Limb (tissue), 2 donors: ENCODE measurements at regions not wholly inside any gene's neighbourhood (a gene's known extent, or its start where the extent isn't known, plus 50 kb on each side); places are given as distances from the start of the nearest gene placed in this dataset.
A peak's percentile ranks its signal among the peaks of the same experiment; 100 is the strongest.

Source experiments
- DNase-seq, 2 donors: peaks; one replicate each; pipeline ENCODE4 v3.0.0-alpha.2; 2016; ENCODE audit errors: extremely low spot score in 2 of 2

DNA sequence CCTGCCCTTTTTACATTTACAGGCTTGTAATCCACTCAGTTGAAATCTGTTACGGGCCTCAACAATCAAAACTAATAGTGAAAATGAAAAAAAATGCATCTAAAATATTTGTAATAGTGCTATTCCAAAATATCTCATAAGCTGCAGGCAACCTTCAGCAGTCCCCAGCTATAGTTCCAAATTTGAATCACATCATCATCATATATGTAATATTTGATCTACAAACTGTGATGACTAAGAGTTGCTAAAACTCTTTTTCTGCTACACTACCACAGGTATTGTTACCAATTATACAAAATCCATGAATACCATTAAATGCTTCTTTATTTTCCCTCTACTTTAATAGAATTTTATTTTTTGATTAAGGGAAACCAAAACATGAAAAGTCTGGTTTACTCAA is 121.4 kb upstream of the RFC3 start:
- no peak for DNase-seq

DNA sequence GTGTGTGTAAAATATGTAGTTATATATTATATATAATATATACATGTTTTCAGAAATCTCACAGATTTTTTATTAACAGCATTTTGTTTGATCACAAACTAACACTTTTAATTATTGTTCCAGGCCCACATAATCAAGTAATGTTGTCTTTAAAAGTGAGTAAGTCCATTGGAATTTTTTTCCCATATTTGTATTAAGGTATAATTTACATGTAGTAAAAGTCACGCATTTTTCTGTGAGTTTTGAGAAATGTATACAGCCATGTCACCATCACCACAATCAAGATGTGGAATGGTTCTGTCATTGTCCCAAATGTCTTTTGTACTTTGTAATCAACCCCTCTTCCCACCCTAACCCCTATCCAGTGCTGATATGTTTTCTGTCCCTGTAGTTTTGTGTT is 120.0 kb upstream of the RFC3 start:
- no peak for DNase-seq

DNA sequence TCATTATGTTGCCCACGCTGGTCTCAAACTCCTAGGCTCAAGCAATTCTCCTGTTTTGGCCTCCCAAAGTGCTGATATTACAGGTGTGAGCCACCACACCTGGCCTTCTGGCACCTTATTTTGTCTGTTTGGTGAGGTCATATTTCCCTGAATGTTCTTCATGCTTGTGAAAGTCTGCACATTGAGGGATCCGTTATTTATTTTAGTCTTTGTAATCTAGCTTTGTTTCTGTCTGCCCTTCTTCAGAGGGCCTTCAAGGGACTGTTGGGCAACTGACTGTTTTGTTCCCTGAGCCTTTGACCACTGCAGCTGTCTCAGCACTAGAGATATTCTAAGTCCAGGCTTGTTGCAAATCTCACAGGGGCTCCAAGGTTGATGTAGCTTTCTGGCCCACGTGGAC is 110.5 kb upstream of the RFC3 start:
- no peak for DNase-seq

DNA sequence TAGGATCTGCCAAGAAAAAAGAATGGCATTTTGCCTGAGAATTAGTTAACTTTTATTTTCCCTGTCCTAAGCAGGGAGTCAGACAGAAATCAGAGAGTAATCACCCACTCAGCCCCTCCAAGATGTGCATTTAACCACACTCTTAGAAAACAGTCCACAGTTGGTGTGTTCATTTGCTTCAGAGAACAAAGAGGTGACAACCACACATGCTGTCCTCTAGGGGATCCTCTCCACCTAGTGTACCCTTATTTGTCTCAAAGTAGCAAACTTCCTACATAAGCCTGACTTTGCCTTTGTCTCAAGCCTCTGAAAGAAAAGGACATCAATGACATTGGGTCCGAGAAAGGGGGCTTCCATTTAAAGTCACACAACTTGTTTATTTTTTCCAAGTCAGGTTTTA is 107.0 kb upstream of the RFC3 start:
- no peak for DNase-seq

- no peak for DNase-seq
These were observed 106.5 kb upstream of the RFC3 start for GRCh38 chr13:33711436-33711835.

- no peak for DNase-seq
These were observed 100.2 kb upstream of the RFC3 start for GRCh38 chr13:33717775-33718174.

DNA sequence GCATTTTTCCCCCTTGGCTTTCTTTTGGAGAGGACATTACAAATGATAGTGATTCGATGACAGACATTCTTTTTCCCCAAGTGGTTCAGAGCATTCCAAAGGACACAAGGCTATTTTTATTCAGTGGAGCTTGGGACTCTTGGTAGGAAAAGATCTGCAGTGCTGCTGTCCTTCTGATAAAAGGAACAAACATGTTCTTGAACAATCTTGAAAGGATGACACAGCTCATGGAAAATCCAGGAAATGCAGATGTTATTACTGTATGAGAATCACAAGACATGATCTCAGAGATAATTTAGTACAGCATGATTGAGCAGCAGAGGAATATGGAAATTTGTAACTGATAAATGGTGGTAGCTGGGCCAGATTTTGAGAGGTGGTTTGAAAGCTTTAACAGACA is 96.2 kb upstream of the RFC3 start:
- DNase-seq, result no peak

DNA sequence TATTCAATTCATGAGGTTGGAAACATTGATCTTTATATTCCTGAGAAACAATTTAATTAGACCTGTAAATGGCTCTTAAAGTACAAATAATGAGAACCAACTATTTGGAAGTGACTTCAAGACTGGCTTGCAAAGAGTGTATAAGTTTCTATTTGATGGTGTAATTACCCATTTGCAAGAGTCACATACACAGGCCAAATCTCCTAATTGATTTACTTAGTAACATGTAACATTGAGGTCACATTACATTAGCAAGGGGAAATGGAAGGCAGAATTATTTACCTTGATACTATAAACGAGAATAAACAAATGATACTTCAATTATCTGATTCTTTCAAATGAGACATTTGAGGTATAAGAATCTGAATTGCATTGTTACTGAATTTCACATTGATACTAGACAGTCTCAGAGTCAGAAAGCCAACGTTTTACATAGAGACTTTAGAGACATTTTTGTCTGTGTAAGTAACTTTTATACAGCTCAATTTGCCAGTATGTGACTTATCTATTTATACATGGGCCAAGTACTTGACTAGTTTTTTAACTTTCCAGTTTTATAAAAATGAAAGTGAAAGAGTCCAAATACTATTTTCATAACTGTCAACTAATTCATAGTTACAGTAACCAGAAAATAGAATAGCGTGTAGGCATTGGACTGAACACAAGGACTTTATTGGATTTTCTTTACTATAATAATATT is 95.6 kb upstream of the RFC3 start:
- peak in 1 of 2 donors; percentile 35 for DNase-seq

- no peak for DNase-seq
These were observed 94.6 kb upstream of the RFC3 start for GRCh38 chr13:33723365-33723764.

- DNase-seq, result peak; percentile 77 to 91
These were observed 94.0 kb upstream of the RFC3 start for GRCh38 chr13:33723772-33724435.

DNA sequence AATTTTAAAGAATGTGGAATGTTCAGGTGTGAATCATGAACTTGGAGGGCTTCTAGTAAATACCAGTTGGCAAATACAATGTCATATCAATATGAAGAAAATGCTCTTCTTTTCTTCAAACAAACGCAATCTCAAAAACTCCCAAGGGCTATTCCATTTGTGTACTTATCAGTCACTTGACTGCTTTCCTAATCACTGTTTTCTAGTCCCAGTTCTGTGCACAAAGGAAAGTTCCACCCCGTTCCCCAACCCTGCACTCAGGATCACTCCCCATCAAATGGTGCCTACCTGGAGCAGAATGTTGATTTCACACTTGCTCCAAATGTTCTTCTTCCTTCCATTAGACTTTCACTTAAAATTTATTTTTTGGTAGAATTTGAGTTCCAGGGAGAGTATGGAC is 92.6 kb upstream of the RFC3 start:
- no peak for DNase-seq

DNA sequence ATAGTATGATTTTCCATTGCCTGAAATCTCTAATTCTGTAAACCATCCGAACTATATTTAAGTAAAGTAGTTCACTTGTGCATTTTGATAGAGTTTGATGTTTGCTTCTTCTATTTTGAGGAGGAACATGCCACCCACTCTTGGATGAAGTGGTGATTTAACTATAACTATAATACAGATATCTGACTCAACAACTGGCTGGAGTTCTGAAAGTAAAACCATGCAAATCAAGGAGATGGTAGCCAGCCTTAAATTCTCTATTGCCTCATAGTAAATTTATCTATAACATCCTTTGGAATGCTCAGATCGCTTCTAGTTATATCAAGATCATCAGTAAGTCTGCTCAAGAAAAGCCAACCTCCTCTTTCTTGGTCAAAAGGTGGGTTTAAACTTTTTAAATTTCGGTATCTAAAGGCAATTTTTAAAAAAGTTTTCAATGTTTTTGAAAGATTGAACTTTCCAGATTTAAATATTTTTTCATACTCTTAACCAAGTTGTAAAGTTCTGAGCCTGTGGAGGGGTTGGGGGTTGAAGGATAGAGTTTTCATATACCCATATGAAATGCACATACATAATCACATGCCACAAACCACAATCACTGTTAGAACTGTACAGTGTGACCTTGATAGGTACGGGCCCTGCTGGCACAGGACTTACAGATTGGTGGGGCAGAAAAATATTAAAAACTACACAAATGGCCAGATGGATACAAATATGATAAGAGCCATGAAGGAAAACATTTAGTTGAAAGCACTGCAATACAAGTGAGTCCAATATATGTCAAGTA is 90.5 kb upstream of the RFC3 start:
- DNase-seq, result no peak

DNA sequence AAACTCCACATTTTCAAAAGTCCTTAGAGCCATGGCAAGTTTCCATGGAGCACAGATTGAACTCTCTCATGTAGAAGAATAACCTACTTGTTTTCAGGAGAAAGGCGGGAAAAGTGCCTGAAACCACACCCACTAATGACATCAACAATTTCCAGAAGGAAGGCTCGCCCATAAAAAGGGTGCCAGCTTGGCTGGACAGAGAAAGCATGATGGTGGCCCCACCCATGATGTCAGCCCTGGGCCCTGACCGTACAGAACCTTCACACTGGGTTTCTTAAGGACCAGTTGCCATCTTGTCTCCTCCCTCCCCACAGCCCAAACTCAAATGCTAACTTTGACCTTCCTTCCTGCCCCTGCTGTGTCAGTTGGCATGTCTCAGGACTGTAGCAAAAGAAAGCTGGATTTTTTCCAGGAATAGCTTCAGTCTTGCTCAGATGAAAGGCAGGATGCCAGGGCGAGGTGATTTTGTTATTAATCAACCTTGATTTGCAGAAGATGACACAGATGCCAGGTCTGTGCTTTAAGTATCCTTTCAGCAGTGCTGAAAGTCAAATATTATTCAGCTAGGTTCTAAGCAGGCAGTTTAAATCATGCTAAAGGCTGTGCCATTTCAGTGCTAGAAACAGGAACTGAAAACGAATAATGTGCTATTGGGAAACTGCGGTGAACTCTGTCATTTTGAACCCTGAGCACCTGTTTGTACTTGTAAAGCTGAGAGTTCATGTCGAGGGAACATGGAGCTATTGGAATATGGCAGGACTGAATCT is 89.5 kb upstream of the RFC3 start:
- DNase-seq, result peak in 1 of 2 donors; percentile 52

GRCh38 chr13:33730147-33730546 is 87.8 kb upstream of the RFC3 start:
- no peak for DNase-seq

GRCh38 chr13:33730619-33731018 is 87.3 kb upstream of the RFC3 start:
- no peak for DNase-seq

DNA sequence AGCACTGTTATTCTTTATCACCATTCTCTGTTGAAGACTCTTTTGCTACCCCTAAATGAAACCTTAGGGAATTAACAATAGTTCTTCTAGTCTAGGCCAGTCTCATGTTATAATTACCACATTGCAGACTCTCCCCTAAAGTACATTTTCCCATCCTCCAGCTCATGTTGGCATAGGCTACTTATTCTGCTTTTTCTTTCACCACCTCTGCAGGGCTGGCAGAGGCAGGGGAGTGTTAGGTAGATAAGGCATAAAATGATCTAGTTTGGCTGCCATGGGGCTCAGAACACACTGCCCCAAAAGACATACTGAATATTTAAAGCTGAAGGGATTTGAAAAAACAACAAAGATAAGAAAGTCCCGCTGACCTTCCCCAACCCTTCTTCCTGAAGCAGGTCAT is 82.7 kb upstream of the RFC3 start:
- no peak for DNase-seq

DNA sequence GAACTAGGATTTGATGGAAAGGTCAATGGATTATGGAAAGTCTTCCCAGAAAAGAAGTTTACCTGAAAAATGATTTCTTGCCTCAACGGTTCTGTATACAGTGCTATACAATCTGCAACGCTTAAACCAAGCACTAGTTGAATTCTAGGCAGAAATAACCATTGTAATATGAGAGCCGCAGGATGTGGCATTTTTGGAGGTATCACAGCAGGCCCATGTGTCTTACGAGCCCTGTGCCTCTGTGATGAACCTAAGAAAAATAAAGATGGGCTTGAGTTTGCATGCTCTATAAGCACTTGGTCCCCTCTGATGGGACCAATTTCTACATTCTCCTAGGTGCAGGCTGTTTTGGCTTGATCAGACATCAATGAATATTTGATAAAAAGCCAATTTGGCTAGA is 78.7 kb upstream of the RFC3 start:
- no peak for DNase-seq

DNA sequence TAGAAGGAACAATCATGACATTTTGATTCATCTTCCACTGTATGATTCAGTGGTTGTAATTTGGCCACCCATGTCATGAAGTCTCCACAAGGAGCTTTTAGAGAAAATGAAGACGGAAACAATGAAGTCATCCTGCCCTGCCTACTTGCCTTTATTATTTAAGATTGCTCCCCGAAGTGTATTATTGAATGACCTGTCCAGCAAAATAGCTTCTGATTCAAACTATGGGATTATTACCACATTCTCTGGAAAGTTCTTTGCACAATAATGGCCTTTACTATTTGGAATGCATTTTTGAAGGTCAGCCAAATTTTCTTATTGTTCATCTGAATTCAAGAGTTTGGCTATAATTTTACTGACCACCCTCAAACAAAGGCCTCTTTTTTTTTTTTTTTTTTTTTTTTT is 77.8 kb upstream of the RFC3 start:
- DNase-seq, result peak in 1 of 2 donors; percentile 38

DNA sequence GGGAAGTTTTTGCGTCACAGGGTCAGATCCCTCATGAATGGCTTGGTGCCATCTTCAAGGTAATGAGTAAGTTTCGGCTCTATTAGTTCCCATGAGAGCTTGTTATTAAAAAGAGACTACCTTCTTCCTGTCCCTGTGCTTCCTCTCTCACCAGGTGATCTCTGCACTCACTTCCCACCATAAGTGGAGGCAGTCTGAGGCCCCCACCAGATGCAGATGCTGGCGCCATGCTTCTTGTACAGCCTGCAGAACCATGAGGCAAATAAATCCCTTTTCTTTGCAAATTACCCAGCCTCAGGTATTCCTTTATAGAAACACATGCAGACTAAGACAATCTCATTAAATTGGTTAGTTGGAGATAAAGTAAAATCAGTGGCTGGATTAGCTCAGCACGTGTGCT is 75.6 kb upstream of the RFC3 start:
- no peak for DNase-seq

DNA sequence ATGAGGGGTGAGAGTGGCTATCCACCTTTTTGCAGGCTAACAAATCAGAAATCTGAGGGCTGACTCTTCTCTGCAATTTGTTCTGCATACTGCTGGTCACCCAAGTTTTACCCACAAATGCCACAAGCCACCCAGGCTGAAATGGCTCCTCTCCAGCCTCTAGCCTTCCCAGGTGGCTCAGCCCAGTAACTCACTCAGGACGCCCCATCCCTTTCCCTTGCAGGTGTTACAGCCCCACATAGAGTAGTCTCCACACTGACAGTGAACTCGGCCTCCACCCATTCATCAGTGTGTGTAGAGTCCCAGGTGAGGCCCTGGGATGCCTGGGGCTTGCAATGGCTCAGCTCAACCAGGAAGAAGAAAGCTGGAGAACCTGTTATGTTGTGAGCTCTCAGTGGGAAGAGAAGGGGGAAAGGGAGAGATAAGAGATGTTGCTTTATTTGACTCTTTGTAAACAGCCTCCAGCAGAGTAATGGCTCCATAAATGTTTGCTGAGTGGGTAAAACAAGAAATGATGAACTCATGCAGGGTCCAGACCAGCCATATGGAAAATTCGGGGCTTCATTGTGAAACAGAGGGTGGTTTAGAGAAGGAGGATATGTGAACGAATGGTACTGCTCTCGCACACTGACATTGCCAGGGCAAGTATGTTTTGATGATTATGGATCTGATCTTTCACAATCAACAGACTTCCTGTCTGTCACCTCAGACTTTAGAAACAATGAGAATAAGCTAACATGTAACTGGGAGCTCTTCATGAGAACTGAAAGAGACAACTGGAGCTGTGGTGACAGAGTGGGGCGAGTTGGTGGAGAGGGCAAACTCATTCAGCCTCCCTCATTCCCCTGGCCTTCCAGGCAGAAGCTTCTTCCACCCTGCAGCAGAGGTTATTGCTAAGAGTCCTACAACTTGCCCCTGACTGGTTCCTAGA is 74.2 kb upstream of the RFC3 start:
- no peak for DNase-seq
